ENCODE measurements at regions not wholly inside any gene's neighbourhood (a gene's known extent, or its start where the extent isn't known, plus 50 kb on each side); places are given as distances from the start of the nearest gene placed in this dataset.
"Not testable (repeated sequence)": the region's sequence is repeated elsewhere in the genome, so short reads cannot be mapped to it uniquely, and the experiment has no call there.

GRCh38 chr16:13633391-13633861 lies 286.5 kb upstream of the ERCC4 start:
- no peak for FAIRE-seq

DNA sequence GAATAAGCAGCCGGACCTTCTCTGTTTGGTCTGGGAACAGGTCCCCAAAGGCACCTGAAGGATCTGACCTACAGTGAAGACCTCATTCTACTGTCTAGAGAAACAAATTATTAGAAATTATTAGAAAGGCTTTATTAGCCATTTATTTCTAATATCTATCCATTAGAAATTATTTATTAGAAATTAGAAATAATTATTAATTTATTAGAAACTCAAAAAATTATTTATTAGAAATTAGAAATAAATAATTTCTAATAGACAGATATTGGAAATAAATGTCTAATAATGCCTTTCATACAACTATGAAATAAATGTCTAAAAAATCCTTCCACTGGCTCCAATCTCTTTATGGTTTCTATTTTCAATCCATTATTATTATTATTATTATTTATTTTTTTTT lies 285.7 kb upstream of the ERCC4 start:
- FAIRE-seq = peak; percentile 41

GRCh38 chr16:13634959-13635358 lies 285.0 kb upstream of the ERCC4 start:
- no peak for FAIRE-seq

GRCh38 chr16:13638218-13638617 lies 281.7 kb upstream of the ERCC4 start:
- FAIRE-seq = no peak

DNA sequence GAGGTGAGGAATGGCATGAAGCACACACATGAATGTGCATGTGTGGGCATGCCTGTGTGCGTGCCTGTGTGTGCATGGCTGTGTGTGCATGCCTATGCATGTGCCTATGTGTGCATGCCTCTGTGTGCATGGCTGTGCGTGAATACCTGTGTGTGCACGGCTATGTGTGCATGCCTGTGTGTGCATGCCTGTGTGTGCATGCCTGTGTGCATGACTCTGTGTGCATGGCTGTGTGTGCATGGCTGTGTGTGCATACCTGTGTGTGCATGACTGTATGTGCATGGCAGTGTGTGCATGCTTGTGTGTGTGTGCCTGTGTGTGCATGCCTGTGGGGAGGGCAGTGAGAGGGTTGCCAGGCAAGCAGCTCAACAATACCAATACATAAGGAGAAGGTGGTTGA lies 276.5 kb upstream of the ERCC4 start:
- no peak for FAIRE-seq

- FAIRE-seq = no peak
Observed at GRCh38 chr16:13645601-13646245, 274.2 kb upstream of the ERCC4 start.

GRCh38 chr16:13660807-13661206 lies 259.1 kb upstream of the ERCC4 start:
- FAIRE-seq = no peak

- FAIRE-seq = no peak
Observed at GRCh38 chr16:13665876-13666275, 254.1 kb upstream of the ERCC4 start.

GRCh38 chr16:13672196-13672595 lies 247.8 kb upstream of the ERCC4 start:
- FAIRE-seq = no peak

DNA sequence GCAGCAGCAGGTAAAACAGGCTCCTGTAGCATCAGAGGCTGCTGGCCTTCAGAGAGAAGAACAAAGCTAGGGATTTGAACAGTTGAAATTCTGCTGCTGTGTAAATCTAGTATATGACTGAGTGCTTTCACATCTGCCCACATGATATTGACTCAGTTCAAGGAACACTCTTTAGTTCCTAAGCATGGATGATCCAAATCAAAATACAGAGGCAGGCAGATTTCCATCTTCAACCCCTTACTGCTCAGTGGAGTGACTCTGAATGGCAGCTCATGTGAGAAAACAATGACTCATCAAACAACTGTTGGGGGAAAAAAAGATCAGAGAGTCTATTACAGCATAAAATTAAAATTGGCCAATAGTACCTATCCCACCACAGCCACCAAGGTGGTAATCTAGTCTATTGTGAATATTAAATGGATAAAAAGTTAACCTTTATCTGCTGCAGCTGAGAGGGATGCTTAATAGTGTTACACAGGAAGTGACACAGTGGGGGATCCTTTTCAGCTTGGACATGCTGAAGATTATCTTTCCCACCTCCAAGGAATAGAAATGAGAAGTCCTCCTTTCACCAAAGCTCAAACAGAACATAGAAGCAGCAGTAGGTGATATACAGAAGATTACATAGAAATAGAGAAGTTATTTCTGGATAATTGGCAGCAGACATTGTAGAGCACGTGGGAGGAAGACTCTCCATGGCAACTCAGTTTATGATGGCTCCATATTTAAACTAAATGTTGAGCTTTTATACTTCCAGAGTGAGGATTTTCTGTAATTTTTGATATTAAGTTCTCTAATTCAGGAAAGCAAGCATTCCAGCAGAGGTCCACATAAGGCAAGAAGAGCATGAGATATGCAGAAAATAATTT lies 239.7 kb upstream of the ERCC4 start:
- FAIRE-seq = no peak

- no peak for FAIRE-seq
Observed at GRCh38 chr16:13684819-13685563, 235.0 kb upstream of the ERCC4 start.

DNA sequence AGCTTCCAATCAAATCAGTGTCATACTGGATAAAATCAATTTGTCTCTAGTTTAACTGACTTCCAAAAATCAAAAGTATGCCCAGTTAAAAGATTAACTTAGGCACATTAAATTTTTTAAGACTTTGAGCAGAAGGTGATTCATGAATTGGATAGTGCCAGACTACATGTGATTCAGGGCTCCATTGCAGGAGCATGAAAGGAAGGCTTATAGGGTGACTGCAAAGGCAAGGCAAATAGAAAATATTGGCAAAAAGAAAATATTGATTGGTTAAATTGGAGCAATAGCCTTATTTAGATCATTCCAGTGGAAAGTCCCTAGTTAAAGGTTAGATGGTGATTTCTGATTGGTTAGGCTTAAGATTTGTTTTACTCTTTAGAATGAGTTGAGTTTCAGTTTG lies 223.9 kb upstream of the ERCC4 start:
- FAIRE-seq = no peak

- FAIRE-seq = no peak
Observed at GRCh38 chr16:13697013-13697412, 222.9 kb upstream of the ERCC4 start.

GRCh38 chr16:13697568-13697967 lies 222.4 kb upstream of the ERCC4 start:
- no peak for FAIRE-seq

GRCh38 chr16:13702614-13703013 lies 217.3 kb upstream of the ERCC4 start:
- no peak for FAIRE-seq

GRCh38 chr16:13708347-13709120 lies 211.4 kb upstream of the ERCC4 start:
- FAIRE-seq = no peak

DNA sequence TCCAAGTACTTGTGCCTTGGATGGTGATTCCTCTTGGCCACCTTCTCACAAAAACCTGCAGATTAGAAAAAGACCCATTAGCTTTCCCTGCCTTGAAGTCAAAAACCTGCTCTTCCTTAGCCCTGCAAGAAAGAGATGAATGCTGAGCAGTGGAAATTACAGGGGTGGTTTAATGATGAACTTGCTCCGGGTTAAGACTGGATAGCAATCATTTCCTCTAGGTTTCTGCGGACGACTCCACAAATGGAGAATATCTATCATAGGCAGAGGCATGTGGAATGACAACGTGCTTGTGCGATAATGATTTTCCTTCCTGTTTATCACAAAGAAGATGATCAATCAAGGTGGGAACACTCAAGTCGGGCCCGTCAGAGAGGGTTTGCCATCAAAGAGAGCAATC lies 201.2 kb upstream of the ERCC4 start:
- no peak for FAIRE-seq

DNA sequence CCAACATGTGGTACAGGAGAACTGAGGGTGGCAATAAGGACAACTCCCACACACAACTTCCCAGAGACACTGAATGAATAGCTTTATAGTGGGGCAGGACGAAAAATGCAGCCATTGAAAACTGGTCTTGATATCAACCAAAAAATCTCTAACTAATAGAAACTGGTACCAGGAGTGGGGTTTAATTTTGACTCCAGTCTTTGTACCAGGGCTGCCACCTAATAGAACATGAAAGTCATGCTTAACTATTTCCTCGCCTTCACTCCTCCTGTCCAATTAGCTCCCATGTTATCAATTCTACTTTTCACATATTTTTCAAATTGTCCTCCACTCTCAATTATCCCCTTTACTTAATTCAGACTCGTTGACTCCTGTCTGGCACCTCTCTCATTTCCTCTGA lies 192.0 kb upstream of the ERCC4 start:
- FAIRE-seq = no peak

- FAIRE-seq = no peak
Observed at GRCh38 chr16:13733561-13733960, 186.4 kb upstream of the ERCC4 start.

DNA sequence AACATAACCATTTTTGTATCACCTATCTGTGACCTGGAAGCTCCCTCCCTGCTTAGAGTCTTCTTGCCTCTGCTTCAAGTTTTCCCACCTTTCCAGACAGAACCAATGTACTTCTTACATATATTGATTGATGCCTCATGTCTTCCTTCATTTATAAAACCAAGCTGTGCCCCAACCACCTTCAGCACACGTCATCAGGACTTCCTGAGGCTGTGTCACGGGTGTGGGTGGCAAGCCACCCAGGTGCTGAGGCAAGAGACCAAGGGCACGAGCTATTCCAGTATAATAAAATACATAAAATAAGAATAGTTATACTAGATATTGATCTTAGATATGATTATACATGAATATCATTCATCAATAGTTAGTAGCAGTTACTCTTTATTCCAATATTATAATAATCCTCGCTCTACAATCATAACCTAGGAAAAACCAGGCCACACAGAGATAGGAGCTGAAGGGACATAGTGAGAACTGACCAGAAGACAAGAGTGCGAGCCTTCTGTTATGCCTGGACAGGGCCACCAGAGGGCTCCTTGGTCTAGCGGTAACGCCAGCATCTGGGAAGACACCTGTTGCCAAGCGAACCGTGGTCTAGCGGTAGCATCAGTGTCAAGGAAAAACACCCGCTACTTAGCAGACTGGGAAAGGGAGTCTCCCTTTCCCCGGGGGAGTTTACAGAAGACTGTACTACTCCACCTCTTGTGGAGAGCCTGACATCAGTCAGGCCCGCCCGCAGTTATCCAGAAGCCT lies 180.2 kb upstream of the ERCC4 start:
- not testable (repeated sequence) for FAIRE-seq

DNA sequence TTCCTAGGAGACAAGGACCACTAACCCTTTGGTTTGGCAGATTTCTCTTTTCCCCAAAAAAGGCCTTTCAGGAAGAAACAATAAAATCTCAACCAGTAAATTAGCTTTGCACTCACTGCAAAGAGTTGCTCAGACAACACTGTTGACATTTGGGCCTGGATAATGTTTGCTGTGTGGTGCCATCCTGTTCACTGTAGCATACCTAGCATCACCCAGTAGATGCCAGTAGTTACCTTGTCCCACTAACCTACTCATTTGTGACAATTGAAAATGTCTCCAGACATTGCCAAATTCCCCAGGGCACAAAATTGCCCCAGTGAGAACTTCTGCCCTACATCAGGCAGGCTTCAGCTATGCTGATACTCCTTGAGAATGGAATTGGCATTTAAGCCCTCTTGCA lies 177.0 kb upstream of the ERCC4 start:
- FAIRE-seq = no peak

DNA sequence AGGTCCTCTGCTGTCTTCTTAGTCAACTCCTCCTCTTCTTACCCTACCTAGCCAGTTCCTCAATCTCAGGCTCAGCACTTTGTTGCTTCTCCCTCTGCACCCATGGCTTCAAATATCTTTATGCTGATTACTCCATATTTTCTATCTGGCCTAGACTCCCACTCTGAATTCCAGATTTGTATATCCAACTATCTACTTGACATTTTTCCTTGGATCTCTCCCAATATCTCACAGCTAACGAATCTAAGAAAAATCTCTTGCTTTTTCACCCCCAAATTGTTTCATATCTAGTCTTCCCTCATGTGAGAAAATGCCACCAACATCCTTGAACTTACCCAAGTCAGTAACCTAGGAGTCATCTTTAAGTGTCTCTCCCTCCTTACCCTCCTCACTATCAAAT lies 176.4 kb upstream of the ERCC4 start:
- FAIRE-seq = no peak

All from A204.1 (cell line).